GM12878 (cell line): ENCODE measurements at regions not wholly inside any gene's neighbourhood (a gene's known extent, or its start where the extent isn't known, plus 50 kb on each side); places are given as distances from the start of the nearest gene placed in this dataset.

Source experiments
- ATAC-seq: fragments of 200-7000 bp; cut with Tn5 transposase; 3 replicates; pipeline ENCODE4 v1.9.1; 2020; ENCODE audit warnings: mild to moderate bottlenecking, moderate library complexity
- BruUV-seq: library from RNA; stranded (reverse); fragments of 400-500 nt; replicated peaks from 2 replicates; lab custom pipeline; 2021; lab: Mats Ljungman, UMichigan
- CTCF ChIA-PET: fragments of 300-600 bp; sonication (Branson Sonifier 250); formaldehyde crosslinking; extraction: SDS; loops from one replicate; lab custom pipeline; 2021; ENCODE audit warnings: inconsistent platforms; lab: Yijun Ruan, JAX
- POLR2A ChIA-PET: fragments of 350-600 bp; formaldehyde crosslinking; extraction: SDS; loops from one replicate; lab custom pipeline; 2021; ENCODE audit warnings: inconsistent platforms; lab: Charles Lee
- RAD21 ChIA-PET: fragments of 300-600 bp; sonication (Branson Sonifier 250); formaldehyde crosslinking; loops from one replicate; lab custom pipeline; 2023; ENCODE audit warnings: antibody characterized with exemption; ENCODE audit not compliant: unreplicated experiment; lab: Charles Lee
- SMC1A ChIA-PET: fragments of 300-600 bp; sonication (Branson Sonifier 250); formaldehyde crosslinking; loops from one replicate; lab custom pipeline; 2023; ENCODE audit not compliant: unreplicated experiment, uncharacterized antibody; lab: Charles Lee
- DNase-seq: peaks from one replicate; pipeline ENCODE4 v3.0.0-alpha.2; 2011; ENCODE audit warnings: low read depth, low spot score
- FAIRE-seq: peaks from 3 replicates; lab custom pipeline; 2011; peaks lifted over from hg19 to GRCh38; lab: Jason Lieb, UNC
- H2AFZ ChIP-seq: 2 replicates; pipeline ENCODE4 v1.6.0; 2011; ENCODE audit warnings: low read depth, low read length, control low read depth; ENCODE audit not compliant: control insufficient read depth
- H3K27ac ChIP-seq: 2 replicates; pipeline ENCODE4 v1.5.1; 2011; ENCODE audit warnings: control low read depth; ENCODE audit not compliant: control insufficient read depth, insufficient read depth
- H3K27me3 ChIP-seq, 2 experiments: replicated peaks in 1 of 2; 2 replicates each; pipeline versions ENCODE4 v1.6.0 to v1.6.1; 2011; ENCODE audit warnings: low read length in 1 of 2; ENCODE audit not compliant: control insufficient read depth in 2 of 2, insufficient read depth in 2 of 2
- H3K36me3 ChIP-seq, 2 experiments: 2 replicates each; pipeline ENCODE4 v1.5.1; 2011; ENCODE audit warnings: low read length in 1 of 2; ENCODE audit not compliant: control insufficient read depth in 2 of 2, insufficient read depth in 2 of 2
- H3K4me1 ChIP-seq: 2 replicates; pipeline ENCODE4 v1.6.1; 2011; ENCODE audit warnings: mild to moderate bottlenecking, low read length, moderate library complexity, mixed read lengths; ENCODE audit not compliant: control insufficient read depth, insufficient read depth
- H3K4me2 ChIP-seq: 2 replicates; pipeline ENCODE4 v1.6.0; 2011; ENCODE audit warnings: control low read depth; ENCODE audit not compliant: control insufficient read depth, insufficient read depth
- H3K4me3 ChIP-seq: fragments of 200-600 bp; sonication (generic); 2 replicates; pipeline ENCODE4 v1.5.1; 2016
- H3K79me2 ChIP-seq: 2 replicates; pipeline ENCODE4 v1.6.0; 2011; ENCODE audit warnings: low read length; ENCODE audit not compliant: control insufficient read depth, insufficient read depth
- H3K9ac ChIP-seq: 2 replicates; pipeline ENCODE4 v1.8.0; 2011; ENCODE audit warnings: low read length, control low read depth, mixed read lengths; ENCODE audit not compliant: control insufficient read depth, insufficient read depth
- H3K9me3 ChIP-seq: replicated peaks from 3 replicates; pipeline ENCODE4 v1.5.1; 2011; ENCODE audit warnings: mild to moderate bottlenecking, low read length; ENCODE audit not compliant: control insufficient read depth, insufficient read depth
- H4K20me1 ChIP-seq: 2 replicates; pipeline ENCODE4 v1.6.0; 2011; ENCODE audit not compliant: control insufficient read depth, insufficient read depth
- BACH1 ChIP-seq: fragments of 450-650 bp; IDR thresholded peaks from 2 replicates; pipeline ENCODE4 v1.6.1; 2017; ENCODE audit warnings: mild to moderate bottlenecking, borderline replicate concordance
- CREB1 ChIP-seq: IDR thresholded peaks from 2 replicates; pipeline ENCODE4 v1.6.1; 2012; ENCODE audit warnings: low read depth, mild to moderate bottlenecking, inconsistent platforms
- EED ChIP-seq: sonication (generic); IDR thresholded peaks from 2 replicates; pipeline ENCODE4 v1.6.1; 2016; ENCODE audit warnings: antibody characterized with exemption, low read depth
- EGR1 ChIP-seq, 2 experiments: IDR thresholded peaks; 1 replicate in 1 of 2; 2 replicates in 1 of 2; pipeline ENCODE4 v1.6.1; 2011 to 2012; ENCODE audit warnings: low read depth in 2 of 2, low read length in 2 of 2, borderline replicate concordance in 1 of 2, mild to moderate bottlenecking in 1 of 2, moderate library complexity in 1 of 2
- IRF3 ChIP-seq: fragments of 450-650 bp; IDR thresholded peaks from 2 replicates; pipeline ENCODE4 v1.6.1; 2014; ENCODE audit warnings: mild to moderate bottlenecking
- NRF1 ChIP-seq: conservative IDR thresholded peaks from 2 replicates; pipeline ENCODE4 v1.6.1; 2011; ENCODE audit warnings: mild to moderate bottlenecking, low read depth, low read length, improper control_type of control experiment
- PBX3 ChIP-seq: IDR thresholded peaks from 2 replicates; pipeline ENCODE4 v1.6.1; 2011; ENCODE audit warnings: mild to moderate bottlenecking, low read depth, low read length, moderate library complexity; ENCODE audit not compliant: insufficient replicate concordance
- POLR2AphosphoS5 ChIP-seq: IDR thresholded peaks from 2 replicates; pipeline ENCODE4 v1.6.1; 2011; ENCODE audit warnings: mild to moderate bottlenecking, low read length, inconsistent platforms
- WGBS: methylation state at CpG from one replicate; pipeline ENCODE4 v1.1.6; 2016; ENCODE audit warnings: low lambda C conversion rate; ENCODE audit not compliant: insufficient replicate concordance, insufficient coverage; ENCODE audit errors: missing lambda C conversion rate; 5-methylcytosine and 5-hydroxymethylcytosine counted together
- in situ Hi-C: fragments of 300-500 bp; cut with MboI; formaldehyde crosslinking; loops from 9 replicates; pipeline ENCODE4 v1.14.3; 2018; ENCODE audit warnings: mixed read lengths
- intact Hi-C: fragments of 100-400 bp; cut with micrococcal nuclease; formaldehyde crosslinking; loops from one replicate; pipeline ENCODE4 v1.14.2; 2022; ENCODE audit not compliant: unreplicated experiment

- TF ChIP-seq PBX3 (no peak), POLR2AphosphoS5 (no peak), EGR1 (IDR thresholded peaks at IDR 0.05; ENCODE audit: borderline replicate concordance in 1 of 2, low read depth in 2 of 2, low read length in 2 of 2) (no peak)
Observed at GRCh38 chr11:115607621-115608221, 103.5 kb upstream of the CADM1 start (continued).

GRCh38 chr11:115606498-115607220, 102.4 kb upstream of the CADM1 start:
- Histone ChIP-seq H3K4me2 (no peak overlapping the region), H4K20me1 (no peaks in the 10 kb centered on the region), H3K9me3 (no peaks in the 10 kb centered on the region), H3K9ac (no peak overlapping the region), H3K27ac (no peak overlapping the region), H3K36me3 (no peaks in the 10 kb centered on the region), H3K4me1 (no peaks in the 10 kb centered on the region), H3K79me2 (no peaks in the 10 kb centered on the region), H2AFZ (no peak overlapping the region), H3K4me3 (no peak overlapping the region), H3K27me3 (no peaks in the 10 kb centered on the region)
- intact Hi-C loops (no loop called here), in situ Hi-C loops (no loop called here)
- TF ChIP-seq EED (no peak), NRF1 (no peak), BACH1 (no peak), IRF3 (no peak), CREB1 (no peak)
- no peak for ATAC-seq
- DNase-seq = no peak
- FAIRE-seq = no peak
- POLR2A ChIA-PET = no interaction called here
- SMC1A ChIA-PET = no interaction called here
- RAD21 ChIA-PET = no interaction called here
- WGBS = 37% methylated on average over 11 of the region's 11 CpGs
- CTCF ChIA-PET = no interaction called here
- BruUV-seq = no TSS peak
